Nephron progenitor cell (in vitro differentiated cells): ENCODE measurements at regions not wholly inside any gene's neighbourhood (a gene's known extent, or its start where the extent isn't known, plus 50 kb on each side); places are given as distances from the start of the nearest gene placed in this dataset.

Experiments used
- DNase-seq: peaks from one replicate; pipeline ENCODE4 v3.0.0; 2021
- H3K27ac Mint-ChIP-seq: 2 replicates; pipeline ENCODE4 v1.8.0; 2021; ENCODE audit warnings: mild to moderate bottlenecking, moderate library complexity, mixed read lengths
- H3K27me3 Mint-ChIP-seq: 2 replicates; pipeline ENCODE4 v1.8.0; 2021; ENCODE audit warnings: mild to moderate bottlenecking, low read depth, mixed read lengths; ENCODE audit not compliant: poor library complexity
- H3K36me3 Mint-ChIP-seq: 2 replicates; pipeline ENCODE4 v1.8.0; 2021; ENCODE audit warnings: low read depth, mixed read lengths
- H3K4me1 Mint-ChIP-seq: 2 replicates; pipeline ENCODE4 v1.8.0; 2021; ENCODE audit warnings: mixed read lengths
- H3K4me3 Mint-ChIP-seq: 2 replicates; pipeline ENCODE4 v1.8.0; 2021; ENCODE audit warnings: mild to moderate bottlenecking, moderate library complexity, mixed read lengths
- H3K9me3 Mint-ChIP-seq: 2 replicates; pipeline ENCODE4 v1.8.0; 2021; ENCODE audit warnings: mild to moderate bottlenecking, moderate library complexity, mixed read lengths
- TF ChIP-seq, protein P1 (sequence below): fragments of 200-600 bp; sonication (generic); IDR thresholded peaks from 2 replicates; pipeline ENCODE4 v1.5.0; 2021; ENCODE audit warnings: antibody characterized with exemption

- TF ChIP-seq, protein P1, sequence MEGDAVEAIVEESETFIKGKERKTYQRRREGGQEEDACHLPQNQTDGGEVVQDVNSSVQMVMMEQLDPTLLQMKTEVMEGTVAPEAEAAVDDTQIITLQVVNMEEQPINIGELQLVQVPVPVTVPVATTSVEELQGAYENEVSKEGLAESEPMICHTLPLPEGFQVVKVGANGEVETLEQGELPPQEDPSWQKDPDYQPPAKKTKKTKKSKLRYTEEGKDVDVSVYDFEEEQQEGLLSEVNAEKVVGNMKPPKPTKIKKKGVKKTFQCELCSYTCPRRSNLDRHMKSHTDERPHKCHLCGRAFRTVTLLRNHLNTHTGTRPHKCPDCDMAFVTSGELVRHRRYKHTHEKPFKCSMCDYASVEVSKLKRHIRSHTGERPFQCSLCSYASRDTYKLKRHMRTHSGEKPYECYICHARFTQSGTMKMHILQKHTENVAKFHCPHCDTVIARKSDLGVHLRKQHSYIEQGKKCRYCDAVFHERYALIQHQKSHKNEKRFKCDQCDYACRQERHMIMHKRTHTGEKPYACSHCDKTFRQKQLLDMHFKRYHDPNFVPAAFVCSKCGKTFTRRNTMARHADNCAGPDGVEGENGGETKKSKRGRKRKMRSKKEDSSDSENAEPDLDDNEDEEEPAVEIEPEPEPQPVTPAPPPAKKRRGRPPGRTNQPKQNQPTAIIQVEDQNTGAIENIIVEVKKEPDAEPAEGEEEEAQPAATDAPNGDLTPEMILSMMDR, result no peak
- DNase-seq, result no peak
- no peaks in the 10 kb centered on the region for H3K9me3 Mint-ChIP-seq
- peaks cover 5% of the 10 kb centered on the region for H3K4me1 Mint-ChIP-seq
- H3K27ac Mint-ChIP-seq, result no peak overlapping the region
- no peaks in the 10 kb centered on the region for H3K27me3 Mint-ChIP-seq
- H3K4me3 Mint-ChIP-seq, result no peak overlapping the region
- no peaks in the 10 kb centered on the region for H3K36me3 Mint-ChIP-seq
Measured at GRCh38 chr1:76769911-76770310, 97.4 kb upstream of the ST6GALNAC5 start.

DNA sequence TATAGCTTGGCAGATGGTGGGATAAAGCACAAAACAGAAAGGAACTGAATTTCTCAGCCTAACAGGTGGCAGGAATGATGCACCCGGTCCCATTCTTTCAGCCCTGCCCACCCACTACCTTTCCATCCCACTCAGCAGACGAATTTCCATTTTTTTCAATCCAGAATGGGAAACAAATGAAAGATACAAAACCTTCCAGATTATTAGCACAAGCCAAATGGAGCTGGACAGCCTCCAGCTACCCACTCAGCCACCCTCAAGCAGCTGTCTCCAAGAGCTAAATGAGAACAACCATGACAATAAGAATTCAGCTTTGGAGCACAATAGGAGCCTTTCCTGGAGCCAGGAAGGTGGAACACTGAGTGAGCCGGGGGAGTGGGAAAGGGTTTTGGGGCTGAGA lies 96.3 kb upstream of the ST6GALNAC5 start:
- Mint-ChIP-seq H3K27ac (peak overlapping the region; percentile 28), H3K9me3 (no peaks in the 10 kb centered on the region), H3K36me3 (no peaks in the 10 kb centered on the region), H3K4me1 (peaks cover 5% of the 10 kb centered on the region), H3K27me3 (no peaks in the 10 kb centered on the region), H3K4me3 (no peak overlapping the region)
- DNase-seq, result no peak
- TF ChIP-seq, protein P1, result no peak

- no peak for DNase-seq
- Mint-ChIP-seq H3K9me3 (peaks cover 9% of the 10 kb centered on the region), H3K27me3 (no peaks in the 10 kb centered on the region), H3K36me3 (no peaks in the 10 kb centered on the region), H3K27ac (no peak overlapping the region), H3K4me1 (no peaks in the 10 kb centered on the region), H3K4me3 (no peak overlapping the region)
- TF ChIP-seq, protein P1, result no peak
Measured at GRCh38 chr1:76781447-76781846, 85.8 kb upstream of the ST6GALNAC5 start.

DNA sequence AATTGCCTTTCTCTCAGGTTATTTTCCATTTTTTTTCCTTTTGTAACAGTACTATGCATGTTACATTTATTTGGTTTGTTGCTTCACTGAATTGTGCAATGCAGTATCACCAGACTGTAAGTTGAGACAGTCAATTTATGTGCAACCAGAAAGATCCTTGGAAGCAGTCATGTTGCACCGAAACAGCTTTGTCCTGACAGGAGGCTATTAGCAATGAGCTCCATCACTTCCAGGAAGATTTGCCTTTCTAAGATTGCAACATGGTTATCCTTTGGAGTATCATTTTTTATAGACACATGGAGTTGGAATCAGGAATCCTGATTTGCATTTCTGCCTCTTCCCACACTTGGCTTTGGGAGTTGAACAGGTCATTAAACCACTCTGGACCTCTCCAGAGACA lies 84.5 kb upstream of the ST6GALNAC5 start:
- no peaks in the 10 kb centered on the region for H3K4me1 Mint-ChIP-seq
- no peaks in the 10 kb centered on the region for H3K36me3 Mint-ChIP-seq
- H3K9me3 Mint-ChIP-seq, result peaks cover 9% of the 10 kb centered on the region
- H3K4me3 Mint-ChIP-seq, result no peak overlapping the region
- no peak overlapping the region for H3K27ac Mint-ChIP-seq
- H3K27me3 Mint-ChIP-seq, result no peaks in the 10 kb centered on the region
- TF ChIP-seq, protein P1, result no peak
- no peak for DNase-seq

- Mint-ChIP-seq H3K27me3 (no peaks in the 10 kb centered on the region), H3K4me3 (no peak overlapping the region), H3K27ac (no peak overlapping the region), H3K9me3 (peaks cover 9% of the 10 kb centered on the region), H3K36me3 (no peaks in the 10 kb centered on the region), H3K4me1 (no peaks in the 10 kb centered on the region)
- TF ChIP-seq, protein P1, result no peak
- DNase-seq, result no peak
Measured at GRCh38 chr1:76784502-76784901, 82.8 kb upstream of the ST6GALNAC5 start.

DNA sequence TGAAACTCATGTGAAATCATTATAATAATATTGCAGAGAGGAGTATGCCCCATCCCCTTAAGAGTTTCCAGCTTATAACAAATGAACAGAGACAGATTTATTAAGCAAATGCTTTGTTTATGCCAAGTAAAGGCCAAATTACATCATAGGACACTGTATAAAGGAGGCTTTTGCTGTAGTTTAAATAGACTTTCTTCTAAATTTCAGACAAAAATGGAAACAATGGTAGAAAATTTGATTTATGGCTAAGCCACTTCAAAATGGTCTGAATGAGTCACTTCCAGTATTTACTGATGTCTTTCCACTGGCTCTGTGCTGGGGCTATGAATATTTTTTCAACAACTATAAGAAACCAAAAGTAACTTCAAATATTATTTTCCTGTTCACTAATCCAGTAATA lies 81.1 kb upstream of the ST6GALNAC5 start:
- peaks cover 9% of the 10 kb centered on the region for H3K9me3 Mint-ChIP-seq
- no peaks in the 10 kb centered on the region for H3K36me3 Mint-ChIP-seq
- no peak overlapping the region for H3K4me3 Mint-ChIP-seq
- TF ChIP-seq, protein P1, result no peak
- no peaks in the 10 kb centered on the region for H3K4me1 Mint-ChIP-seq
- no peak overlapping the region for H3K27ac Mint-ChIP-seq
- no peak for DNase-seq
- no peaks in the 10 kb centered on the region for H3K27me3 Mint-ChIP-seq
